Mesendoderm (in vitro differentiated cells): ENCODE measurements at regions not wholly inside any gene's neighbourhood (a gene's known extent, or its start where the extent isn't known, plus 50 kb on each side); places are given as distances from the start of the nearest gene placed in this dataset.

Experiments
- DNase-seq: peaks from one replicate; pipeline ENCODE4 v3.0.0; 2013
- H2AK5ac ChIP-seq: 2 replicates; pipeline ENCODE4 v1.6.1; 2013; ENCODE audit warnings: low read length, inconsistent platforms
- H2BK120ac ChIP-seq: 2 replicates; pipeline ENCODE4 v1.6.1; 2013; ENCODE audit warnings: low read depth, mild to moderate bottlenecking, low read length, moderate library complexity, mixed read lengths
- H2BK15ac ChIP-seq: replicated peaks from 2 replicates; pipeline ENCODE4 v1.6.1; 2013; ENCODE audit warnings: low read depth, mild to moderate bottlenecking, moderate library complexity
- H2BK5ac ChIP-seq: 2 replicates; pipeline ENCODE4 v1.6.1; 2013; ENCODE audit warnings: low read length, inconsistent platforms
- H3K18ac ChIP-seq: 2 replicates; pipeline ENCODE4 v1.6.1; 2013; ENCODE audit warnings: mild to moderate bottlenecking, low read length, mixed read lengths
- H3K23ac ChIP-seq: one replicate; pipeline ENCODE4 v1.6.1; 2013; ENCODE audit warnings: low read length
- H3K27ac ChIP-seq: 2 replicates; pipeline ENCODE4 v1.5.1; 2013; ENCODE audit warnings: low read depth, mild to moderate bottlenecking, inconsistent platforms, low read length, moderate library complexity
- H3K27me3 ChIP-seq: 2 replicates; pipeline ENCODE4 v1.6.1; 2013; ENCODE audit warnings: low read length, control low read depth, mild to moderate bottlenecking, inconsistent platforms; ENCODE audit not compliant: insufficient read depth, poor library complexity
- H3K36me3 ChIP-seq: 2 replicates; pipeline ENCODE4 v1.6.1; 2013; ENCODE audit warnings: low read length, inconsistent platforms; ENCODE audit not compliant: control insufficient read depth, insufficient read depth
- H3K4ac ChIP-seq: one replicate; pipeline ENCODE4 v1.6.1; 2013; ENCODE audit warnings: low read depth, mild to moderate bottlenecking, low read length, moderate library complexity
- H3K4me1 ChIP-seq: 2 replicates; pipeline ENCODE4 v1.6.1; 2013; ENCODE audit warnings: low read depth, low read length, inconsistent platforms; ENCODE audit not compliant: control insufficient read depth
- H3K4me2 ChIP-seq: 2 replicates; pipeline ENCODE4 v1.6.1; 2013; ENCODE audit warnings: low read length
- H3K4me3 ChIP-seq: 2 replicates; pipeline ENCODE4 v1.5.1; 2013; ENCODE audit warnings: mild to moderate bottlenecking, low read length
- H3K56ac ChIP-seq: one replicate; pipeline ENCODE4 v1.6.1; 2013; ENCODE audit warnings: low read length
- H3K79me1 ChIP-seq: 2 replicates; pipeline ENCODE4 v1.6.1; 2013; ENCODE audit warnings: low read length, inconsistent platforms
- H3K79me2 ChIP-seq: 2 replicates; pipeline ENCODE4 v1.6.1; 2013; ENCODE audit warnings: mild to moderate bottlenecking, low read length; ENCODE audit not compliant: control insufficient read depth, insufficient read depth
- H3K9ac ChIP-seq: 2 replicates; pipeline ENCODE4 v1.6.1; 2013; ENCODE audit warnings: low read length, inconsistent platforms
- H4K5ac ChIP-seq: one replicate; pipeline ENCODE4 v1.6.1; 2013; ENCODE audit warnings: low read length
- H4K8ac ChIP-seq: one replicate; pipeline ENCODE4 v1.6.1; 2013; ENCODE audit warnings: low read depth, mild to moderate bottlenecking, control low read depth, low read length, moderate library complexity
- WGBS: extraction: QIAGEN DNeasy Blood & Tissue Kit; methylation state at CpG from one replicate; pipeline ENCODE4 v1.1.7; 2013; ENCODE audit warnings: low lambda C conversion rate, missing lambda C conversion rate; ENCODE audit not compliant: insufficient coverage; ENCODE audit errors: extremely low coverage; 5-methylcytosine and 5-hydroxymethylcytosine counted together

- no peak overlapping the region for H2BK5ac ChIP-seq
- no peaks in the 10 kb centered on the region for H3K4me1 ChIP-seq
- no peaks in the 10 kb centered on the region for H3K79me2 ChIP-seq
Measured at GRCh38 chr6:156352861-156353260, 424.3 kb upstream of the ARID1B start.

GRCh38 chr6:156351346-156351966 is 425.7 kb upstream of the ARID1B start:
- H3K18ac ChIP-seq: no peak overlapping the region
- no peak overlapping the region for H3K56ac ChIP-seq
- H2BK15ac ChIP-seq: no peak overlapping the region
- no peaks in the 10 kb centered on the region for H3K27me3 ChIP-seq
- H3K23ac ChIP-seq: no peak overlapping the region
- WGBS: no CpG with 5 or more reads among the region's 6 CpGs
- H3K4me3 ChIP-seq: no peak overlapping the region
- H3K36me3 ChIP-seq: no peaks in the 10 kb centered on the region
- H3K4ac ChIP-seq: no peak overlapping the region
- H4K8ac ChIP-seq: no peak overlapping the region
- no peak overlapping the region for H2AK5ac ChIP-seq
- no peak overlapping the region for H3K4me2 ChIP-seq
- H2BK120ac ChIP-seq: no peak overlapping the region
- no peak overlapping the region for H4K5ac ChIP-seq
- no peak overlapping the region for H3K27ac ChIP-seq
- DNase-seq: no peak
- H2BK5ac ChIP-seq: no peak overlapping the region
- H3K79me1 ChIP-seq: no peaks in the 10 kb centered on the region
- H3K9ac ChIP-seq: no peak overlapping the region
- H3K4me1 ChIP-seq: no peaks in the 10 kb centered on the region
- H3K79me2 ChIP-seq: no peaks in the 10 kb centered on the region

More at GRCh38 chr6:156352861-156353260, 424.3 kb upstream of the ARID1B start:
- Histone ChIP-seq H3K27ac (no peak overlapping the region), H3K36me3 (no peaks in the 10 kb centered on the region), H3K18ac (no peak overlapping the region), H3K56ac (no peak overlapping the region), H4K5ac (no peak overlapping the region), H3K4me2 (no peak overlapping the region), H3K9ac (no peak overlapping the region), H3K4ac (no peak overlapping the region), H3K23ac (no peak overlapping the region), H3K4me3 (no peak overlapping the region), H4K8ac (no peak overlapping the region), H3K27me3 (peaks cover 2% of the 10 kb centered on the region), H3K79me1 (no peaks in the 10 kb centered on the region), H2AK5ac (no peak overlapping the region), H2BK15ac (no peak overlapping the region), H2BK120ac (no peak overlapping the region)
- no peak for DNase-seq

GRCh38 chr6:156350337-156350736 is 426.8 kb upstream of the ARID1B start:
- no peak overlapping the region for H2BK15ac ChIP-seq
- H3K36me3 ChIP-seq: no peaks in the 10 kb centered on the region
- no peak overlapping the region for H4K5ac ChIP-seq
- no peak overlapping the region for H3K27ac ChIP-seq
- H2BK120ac ChIP-seq: no peak overlapping the region
- H3K79me1 ChIP-seq: no peaks in the 10 kb centered on the region
- H3K4me3 ChIP-seq: no peak overlapping the region
- no peak overlapping the region for H3K23ac ChIP-seq
- no peak for DNase-seq
- no peaks in the 10 kb centered on the region for H3K79me2 ChIP-seq
- H3K27me3 ChIP-seq: no peaks in the 10 kb centered on the region
- no peak overlapping the region for H2AK5ac ChIP-seq
- no CpG with 5 or more reads among the region's 4 CpGs for WGBS
- no peak overlapping the region for H2BK5ac ChIP-seq
- H3K4ac ChIP-seq: no peak overlapping the region
- H3K4me2 ChIP-seq: no peak overlapping the region
- no peak overlapping the region for H4K8ac ChIP-seq
- no peak overlapping the region for H3K9ac ChIP-seq
- no peaks in the 10 kb centered on the region for H3K4me1 ChIP-seq
- H3K18ac ChIP-seq: no peak overlapping the region
- H3K56ac ChIP-seq: no peak overlapping the region

GRCh38 chr6:156348849-156349248 is 428.3 kb upstream of the ARID1B start:
- H3K4me2 ChIP-seq: no peak overlapping the region
- H3K79me1 ChIP-seq: no peaks in the 10 kb centered on the region
- no CpG with 5 or more reads among the region's 2 CpGs for WGBS
- H2BK5ac ChIP-seq: no peak overlapping the region
- no peak overlapping the region for H3K56ac ChIP-seq
- H3K4me3 ChIP-seq: no peak overlapping the region
- no peak overlapping the region for H2AK5ac ChIP-seq
- H3K27ac ChIP-seq: no peak overlapping the region
- no peak overlapping the region for H2BK15ac ChIP-seq
- DNase-seq: no peak
- H2BK120ac ChIP-seq: no peak overlapping the region
- no peaks in the 10 kb centered on the region for H3K4me1 ChIP-seq
- H3K79me2 ChIP-seq: no peaks in the 10 kb centered on the region
- no peaks in the 10 kb centered on the region for H3K36me3 ChIP-seq
- H4K8ac ChIP-seq: no peak overlapping the region
- no peak overlapping the region for H3K23ac ChIP-seq
- no peaks in the 10 kb centered on the region for H3K27me3 ChIP-seq
- peak overlapping the region; percentile 16 for H3K4ac ChIP-seq
- H3K18ac ChIP-seq: no peak overlapping the region
- H3K9ac ChIP-seq: no peak overlapping the region
- H4K5ac ChIP-seq: no peak overlapping the region

- no peak for DNase-seq
- no CpG with 5 or more reads among the region's 4 CpGs for WGBS
- no peak overlapping the region for H4K8ac ChIP-seq
Measured at GRCh38 chr6:156348424-156348823, 428.8 kb upstream of the ARID1B start.

GRCh38 chr6:156347656-156348055 is 429.5 kb upstream of the ARID1B start:
- H2BK5ac ChIP-seq: no peak overlapping the region
- H3K4ac ChIP-seq: no peak overlapping the region
- no peak overlapping the region for H3K23ac ChIP-seq
- H3K56ac ChIP-seq: no peak overlapping the region
- H3K27me3 ChIP-seq: no peaks in the 10 kb centered on the region
- H3K4me1 ChIP-seq: no peaks in the 10 kb centered on the region
- no CpG with 5 or more reads among the region's 6 CpGs for WGBS
- H3K4me2 ChIP-seq: no peak overlapping the region
- no peak for DNase-seq
- no peaks in the 10 kb centered on the region for H3K36me3 ChIP-seq
- H3K18ac ChIP-seq: no peak overlapping the region
- H3K79me2 ChIP-seq: no peaks in the 10 kb centered on the region
- H4K5ac ChIP-seq: no peak overlapping the region
- no peak overlapping the region for H3K9ac ChIP-seq
- no peaks in the 10 kb centered on the region for H3K79me1 ChIP-seq
- no peak overlapping the region for H4K8ac ChIP-seq
- H3K27ac ChIP-seq: no peak overlapping the region
- H2BK15ac ChIP-seq: no peak overlapping the region
- H3K4me3 ChIP-seq: no peak overlapping the region
- no peak overlapping the region for H2BK120ac ChIP-seq
- H2AK5ac ChIP-seq: no peak overlapping the region

More at GRCh38 chr6:156348424-156348823, 428.8 kb upstream of the ARID1B start:
- H3K4me1 ChIP-seq: no peaks in the 10 kb centered on the region
- no peaks in the 10 kb centered on the region for H3K36me3 ChIP-seq
- H3K4me2 ChIP-seq: no peak overlapping the region
- no peaks in the 10 kb centered on the region for H3K27me3 ChIP-seq
- H3K79me1 ChIP-seq: no peaks in the 10 kb centered on the region
- H3K56ac ChIP-seq: no peak overlapping the region
- no peak overlapping the region for H3K18ac ChIP-seq
- no peak overlapping the region for H2BK5ac ChIP-seq
- H3K4ac ChIP-seq: peak overlapping the region; percentile 16
- no peak overlapping the region for H4K5ac ChIP-seq
- no peak overlapping the region for H2BK120ac ChIP-seq
- no peak overlapping the region for H2AK5ac ChIP-seq
- no peak overlapping the region for H3K23ac ChIP-seq
- H3K9ac ChIP-seq: no peak overlapping the region
- H3K27ac ChIP-seq: no peak overlapping the region
- no peaks in the 10 kb centered on the region for H3K79me2 ChIP-seq
- no peak overlapping the region for H3K4me3 ChIP-seq
- no peak overlapping the region for H2BK15ac ChIP-seq
